Panc1 (cell line): ENCODE measurements at regions not wholly inside any gene's neighbourhood (a gene's known extent, or its start where the extent isn't known, plus 50 kb on each side); places are given as distances from the start of the nearest gene placed in this dataset.

Source experiments
- CTCF ChIP-seq: fragments of 450-650 bp; IDR thresholded peaks from 2 replicates; pipeline ENCODE4 v1.5.1; 2017; ENCODE audit warnings: mild to moderate bottlenecking
- POLR2AphosphoS5 ChIP-seq: IDR thresholded peaks from 2 replicates; pipeline ENCODE4 v1.6.1; 2012; ENCODE audit warnings: mild to moderate bottlenecking, low read depth, low read length, moderate library complexity
- REST ChIP-seq, 2 experiments: IDR thresholded peaks; 2 replicates each; pipeline ENCODE4 v1.6.1; 2011 to 2012; ENCODE audit warnings: low read depth in 2 of 2, control low read depth in 1 of 2, low read length in 1 of 2, mild to moderate bottlenecking in 1 of 2, moderate library complexity in 1 of 2; ENCODE audit not compliant: insufficient read depth in 1 of 2
- SIN3A ChIP-seq: IDR thresholded peaks from 2 replicates; pipeline ENCODE4 v1.6.1; 2012; ENCODE audit warnings: low read depth, mild to moderate bottlenecking, low read length, moderate library complexity, borderline replicate concordance; ENCODE audit not compliant: insufficient read depth
- TCF7L2 ChIP-seq: IDR thresholded peaks from 2 replicates; pipeline ENCODE4 v1.6.1; 2011; ENCODE audit warnings: mild to moderate bottlenecking, low read depth, low read length, inconsistent platforms

- peak; percentile 43; the same call in 1 of the 2 replicates for TF ChIP-seq CTCF
- no peak for TF ChIP-seq POLR2AphosphoS5
- TF ChIP-seq TCF7L2 = no peak
- TF ChIP-seq REST (IDR thresholded peaks at IDR 0.05; ENCODE audit: insufficient read depth in 1 of 2, low read depth in 2 of 2, low read length in 1 of 2) = no peak
- TF ChIP-seq SIN3A = no peak
Observed at GRCh38 chr20:16666272-16666671, 63.6 kb upstream of the SNRPB2 start.
